HG02981 (cell line): ENCODE measurements at regions not wholly inside any gene's neighbourhood (a gene's known extent, or its start where the extent isn't known, plus 50 kb on each side); places are given as distances from the start of the nearest gene placed in this dataset.
"Not testable (repeated sequence)": the region's sequence is repeated elsewhere in the genome, so short reads cannot be mapped to it uniquely, and the experiment has no call there.

Experiments
- ATAC-seq: cut with Tn5 transposase; IDR thresholded peaks from one replicate; pipeline ENCODE4 v1.9.1; 2021; ENCODE audit warnings: mild to moderate bottlenecking, moderate library complexity; ENCODE audit not compliant: unreplicated experiment

DNA sequence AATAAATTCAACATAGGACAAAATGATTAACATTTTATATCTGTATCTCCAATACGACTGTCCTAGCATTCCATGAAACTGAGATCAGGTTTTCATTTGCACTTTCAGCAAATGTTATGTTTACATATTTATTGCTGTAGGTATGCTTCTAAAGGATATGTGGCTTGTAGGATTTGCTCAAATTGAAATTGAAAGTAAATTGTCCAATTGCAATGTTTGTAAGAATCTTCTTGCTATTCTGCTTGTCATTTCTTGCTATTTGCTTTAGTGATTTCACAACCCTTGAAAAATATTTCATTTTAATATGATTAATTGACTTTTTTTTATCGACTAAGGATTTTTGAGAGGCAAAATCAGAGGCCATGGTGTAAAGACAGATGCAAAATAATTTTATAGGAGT is 904.2 kb upstream of the RAG2 start:
- ATAC-seq = no peak

DNA sequence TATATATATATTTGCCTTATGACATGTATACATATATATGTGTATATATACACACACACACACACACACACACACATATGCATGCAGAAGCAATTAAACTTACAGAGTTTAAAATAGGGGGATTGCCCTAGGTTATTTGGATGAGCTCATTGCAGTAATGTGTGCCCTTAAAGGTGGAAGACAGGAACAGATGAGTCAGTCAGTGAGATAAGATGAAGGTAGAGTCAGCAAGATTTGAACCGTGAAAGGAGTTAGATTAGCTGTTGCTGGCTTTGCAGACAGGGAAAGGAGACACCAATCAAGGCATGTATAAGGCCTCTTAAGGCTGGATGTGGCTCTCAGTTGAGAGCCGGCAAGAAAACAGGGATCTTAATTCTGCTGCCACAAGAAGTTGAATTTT is 902.4 kb upstream of the RAG2 start:
- ATAC-seq = no peak

DNA sequence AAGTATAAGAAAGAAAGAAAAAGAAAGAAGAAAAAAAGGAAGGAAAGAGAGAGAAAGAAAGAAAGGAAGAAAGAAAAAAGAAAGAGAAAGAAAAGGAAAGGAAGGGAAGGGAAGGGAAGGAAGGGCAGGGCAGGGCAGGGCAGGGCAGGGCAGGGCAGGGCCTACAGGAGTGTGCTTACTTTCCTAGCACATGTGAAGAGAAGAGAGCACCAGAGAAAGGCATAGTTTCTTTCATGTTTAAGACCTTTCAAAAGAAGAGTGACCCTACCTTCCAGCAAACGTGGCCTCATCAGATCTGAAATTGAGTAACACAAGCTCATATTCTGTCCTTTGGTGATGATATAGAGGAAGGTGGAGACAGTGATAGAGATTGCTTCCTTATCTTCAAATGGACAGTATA is 899.3 kb upstream of the RAG2 start:
- ATAC-seq = no peak

- ATAC-seq = no peak
Measured at GRCh38 chr11:37496201-37496600, 898.2 kb upstream of the RAG2 start.

- no peak for ATAC-seq
Measured at GRCh38 chr11:37484298-37484697, 886.3 kb upstream of the RAG2 start.

- ATAC-seq = no peak
Measured at GRCh38 chr11:37483761-37484160, 885.7 kb upstream of the RAG2 start.

- no peak for ATAC-seq
Measured at GRCh38 chr11:37474889-37475288, 876.9 kb upstream of the RAG2 start.

GRCh38 chr11:37468344-37468743 is 870.3 kb upstream of the RAG2 start:
- no peak for ATAC-seq

DNA sequence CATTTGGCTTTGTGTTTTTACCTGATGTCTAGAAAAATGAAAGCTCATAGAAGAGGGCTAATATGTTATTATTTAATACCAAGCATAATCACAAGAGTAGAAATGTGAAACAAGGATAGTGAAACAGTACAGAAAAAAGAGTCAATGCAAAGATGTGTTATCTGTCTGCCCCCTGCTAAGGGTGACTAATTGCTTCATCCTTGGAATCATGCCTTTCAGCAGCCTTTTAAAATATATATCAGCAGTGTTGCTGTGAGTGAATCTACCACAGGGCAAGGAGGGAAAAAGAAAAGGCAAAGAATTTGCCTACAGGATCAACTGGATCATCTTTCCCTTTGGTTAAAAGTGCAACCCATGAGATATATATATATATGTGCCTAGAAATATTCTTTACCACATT is 867.2 kb upstream of the RAG2 start:
- no peak for ATAC-seq

DNA sequence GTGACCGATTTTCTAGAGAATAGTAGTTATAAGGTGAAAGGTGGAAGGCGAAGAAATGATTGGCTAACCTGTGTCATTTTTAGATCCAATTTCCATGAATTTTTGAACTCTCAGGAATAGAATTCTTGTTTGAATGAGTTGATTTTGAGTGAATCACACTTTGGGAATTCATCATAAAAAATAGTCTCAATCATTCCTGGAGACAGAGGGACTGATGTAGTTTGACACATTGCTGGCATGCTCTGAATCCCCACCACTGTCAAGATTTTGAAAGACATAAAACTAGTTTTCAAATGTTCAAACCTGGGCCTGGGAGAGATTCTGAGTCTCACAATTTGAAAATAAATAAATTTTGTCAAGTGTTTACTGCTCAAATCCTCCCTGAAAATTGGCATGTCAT is 861.4 kb upstream of the RAG2 start:
- no peak for ATAC-seq

GRCh38 chr11:37456746-37457145 is 858.7 kb upstream of the RAG2 start:
- ATAC-seq = no peak

- no peak for ATAC-seq
Measured at GRCh38 chr11:37451903-37452302, 853.9 kb upstream of the RAG2 start.

GRCh38 chr11:37450613-37451012 is 852.6 kb upstream of the RAG2 start:
- ATAC-seq = peak; percentile 86

DNA sequence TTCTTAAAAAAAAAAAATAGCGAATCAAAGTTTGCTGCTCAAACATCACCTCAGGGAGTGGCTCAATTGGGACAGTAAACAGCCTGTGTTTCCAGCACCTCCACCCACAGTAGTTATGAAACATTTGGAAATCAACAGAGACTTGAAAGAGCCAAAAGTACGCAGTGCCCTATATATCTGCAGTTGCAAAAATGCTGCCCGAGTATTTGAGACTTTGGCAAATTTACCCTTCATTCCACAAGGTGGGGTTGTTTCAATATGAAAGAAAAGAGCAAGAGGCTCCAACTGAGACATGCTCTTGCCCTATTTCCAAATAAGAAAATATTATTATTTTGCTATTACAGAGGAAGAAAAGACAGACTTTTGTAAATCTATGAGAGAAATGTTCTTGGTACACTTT is 851.1 kb upstream of the RAG2 start:
- no peak for ATAC-seq

- no peak for ATAC-seq
Measured at GRCh38 chr11:37442576-37442975, 844.5 kb upstream of the RAG2 start.

DNA sequence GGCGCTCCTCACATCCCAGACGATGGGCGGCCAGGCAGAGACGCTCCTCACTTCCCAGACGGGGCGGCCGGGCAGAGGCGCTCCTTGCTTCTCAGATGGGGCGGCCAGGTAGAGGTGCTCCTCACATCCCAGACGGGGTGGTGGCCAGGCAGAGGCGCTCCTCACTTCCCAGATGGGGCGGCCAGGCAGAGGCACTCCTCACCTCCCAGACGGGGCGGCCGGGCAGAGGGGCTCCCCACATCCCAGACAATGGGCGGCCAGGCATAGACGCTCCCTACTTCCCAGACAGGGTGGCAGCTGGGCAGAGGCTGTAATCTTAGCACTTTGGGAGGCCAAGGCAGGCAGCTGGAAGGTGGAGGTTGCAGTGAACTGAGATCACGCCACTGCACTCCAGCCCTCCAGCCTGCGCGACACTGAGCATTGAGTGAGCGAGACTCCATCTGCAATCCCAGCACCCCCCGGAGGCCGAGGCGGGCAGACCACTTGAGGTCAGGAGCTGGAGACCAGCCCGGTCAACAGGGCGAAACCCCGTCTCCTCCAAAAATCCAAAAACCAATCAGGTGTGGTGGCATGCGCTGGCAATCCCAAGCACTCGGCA is 833.7 kb upstream of the RAG2 start:
- not testable (repeated sequence) for ATAC-seq

DNA sequence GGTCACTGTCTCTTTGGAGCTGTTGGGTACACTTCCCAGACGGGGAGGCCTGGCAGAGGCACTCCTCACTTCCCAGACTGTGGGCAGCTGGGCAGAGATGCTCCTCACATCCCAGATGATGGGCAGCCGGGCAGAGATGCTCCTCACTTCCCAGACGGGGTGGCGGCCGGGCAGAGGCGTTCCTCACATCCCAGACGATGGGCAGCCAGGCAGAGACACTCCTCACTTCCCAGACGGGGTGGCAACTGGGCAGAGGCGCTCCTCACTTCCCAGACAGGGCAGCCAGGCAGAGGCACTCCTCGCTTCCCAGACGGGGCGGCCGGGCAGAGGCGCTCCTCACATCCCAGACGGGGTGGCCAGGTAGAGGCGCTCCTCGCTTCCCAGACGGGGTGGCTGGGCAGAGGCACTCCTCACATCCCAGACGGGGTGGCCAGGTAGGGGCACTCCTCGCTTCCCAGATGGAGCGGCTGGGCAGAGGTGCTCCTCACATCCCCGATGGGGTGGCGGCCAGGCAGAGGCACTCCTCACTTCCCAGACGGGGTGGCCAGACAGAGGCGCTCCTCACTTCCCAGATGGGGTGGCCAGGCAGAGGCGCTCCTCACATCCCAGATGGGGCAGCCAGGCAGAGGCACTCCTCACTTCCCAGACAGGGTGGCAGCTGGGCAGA is 833.1 kb upstream of the RAG2 start:
- not testable (repeated sequence) for ATAC-seq

GRCh38 chr11:37422511-37422910 is 824.5 kb upstream of the RAG2 start:
- ATAC-seq = no peak

DNA sequence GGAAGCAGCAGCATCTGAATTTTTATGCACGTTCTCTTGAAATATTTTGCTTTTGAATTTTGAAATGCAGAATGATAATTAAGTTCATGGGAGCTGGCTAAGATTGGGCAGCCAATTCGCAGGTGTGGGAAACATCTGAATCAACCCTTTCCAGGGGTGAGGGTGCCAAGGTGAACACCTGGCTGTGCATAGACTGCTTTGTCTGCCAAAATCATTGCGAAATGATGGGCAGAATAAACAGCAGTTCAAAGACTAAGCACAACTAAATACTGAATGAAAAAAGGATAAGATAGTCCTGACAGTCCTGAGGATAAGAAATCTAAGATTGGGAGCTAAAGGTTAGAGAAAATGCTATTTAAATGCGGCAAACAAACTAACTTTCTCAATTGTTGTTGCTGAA is 813.3 kb upstream of the RAG2 start:
- no peak for ATAC-seq

DNA sequence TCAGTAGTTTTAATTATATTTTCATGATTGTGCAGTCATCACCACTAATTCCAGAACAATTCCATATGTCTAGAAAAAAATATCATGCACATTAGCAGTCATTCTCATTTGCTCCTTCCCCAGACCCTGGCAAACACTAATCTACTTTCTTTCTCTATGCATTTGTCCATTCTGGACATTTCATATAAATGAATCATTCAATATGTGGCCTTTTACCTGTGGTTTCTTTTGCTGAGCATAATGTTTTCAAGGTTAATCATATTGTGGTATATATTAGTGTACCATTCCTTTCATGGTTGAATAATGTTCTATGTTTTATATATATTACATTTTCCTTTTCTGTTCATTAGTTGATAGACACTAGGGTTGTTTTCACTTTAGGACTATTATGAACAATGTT is 811.1 kb upstream of the RAG2 start:
- no peak for ATAC-seq

DNA sequence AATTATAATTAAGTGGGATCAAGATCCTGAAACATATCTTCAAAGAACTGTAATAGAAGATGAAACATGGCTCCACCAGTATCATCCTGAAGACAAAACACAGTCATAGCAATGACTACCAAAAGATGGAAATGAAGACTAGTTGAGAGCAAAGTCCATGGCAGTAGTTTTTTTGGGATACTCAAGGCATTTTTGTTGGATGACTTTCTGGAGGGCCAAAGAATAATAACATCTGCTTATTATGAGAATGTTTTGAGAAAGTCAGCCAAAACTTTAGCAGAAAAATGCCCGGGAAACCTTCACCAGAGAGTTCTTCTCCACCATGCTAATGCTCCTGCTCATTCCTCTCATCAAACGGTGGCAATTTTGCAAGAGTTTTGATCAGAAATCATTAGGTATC is 809.4 kb upstream of the RAG2 start:
- no peak for ATAC-seq

GRCh38 chr11:37406651-37407050 is 808.6 kb upstream of the RAG2 start:
- no peak for ATAC-seq

- no peak for ATAC-seq
Measured at GRCh38 chr11:37404231-37404630, 806.2 kb upstream of the RAG2 start.
